RWPE1 (cell line): ENCODE measurements at regions not wholly inside any gene's neighbourhood (a gene's known extent, or its start where the extent isn't known, plus 50 kb on each side); places are given as distances from the start of the nearest gene placed in this dataset.

ENCODE experiments used
- CTCF ChIA-PET: fragments of 350-600 bp; sonication (Branson Sonifier 250); formaldehyde crosslinking; extraction: SDS; loops from one replicate; lab custom pipeline; 2021; lab: Yijun Ruan, JAX
- POLR2A ChIA-PET: fragments of 400-600 bp; formaldehyde crosslinking; extraction: SDS; loops from one replicate; lab custom pipeline; 2020; ENCODE audit warnings: antibody characterized with exemption; ENCODE audit not compliant: low non-redundant PET; lab: Yijun Ruan, JAX
- DNase-seq: peaks from one replicate; pipeline ENCODE4 v3.0.0; 2012; ENCODE audit warnings: low spot score
- H3K27ac ChIP-seq: fragments of 450-650 bp; 2 replicates; pipeline ENCODE4 v1.5.1; 2017
- TF ChIP-seq, protein P1 (sequence below): fragments of 450-650 bp; conservative IDR thresholded peaks from 2 replicates; pipeline ENCODE4 v1.5.1; 2017; ENCODE audit warnings: low read depth, mild to moderate bottlenecking

DNA sequence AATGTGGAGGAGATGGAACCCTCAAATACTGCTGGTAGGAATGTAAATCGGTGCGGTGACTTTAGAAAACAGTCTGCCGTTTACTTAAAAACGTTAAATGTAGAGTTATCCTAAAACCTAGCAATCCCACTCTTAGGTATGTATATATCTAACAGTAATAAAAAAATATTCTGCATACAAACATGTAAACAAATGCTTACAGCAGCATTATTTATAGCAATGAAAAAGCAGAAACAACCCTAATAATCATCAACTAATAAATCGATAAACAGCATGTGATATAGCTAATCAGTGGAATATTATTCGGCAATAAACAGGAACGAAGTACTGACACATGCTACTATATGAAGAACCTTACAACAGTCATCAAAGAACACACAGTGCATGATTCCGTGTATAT is 144.7 kb downstream of the CNTN3 start:
- ChIA-PET CTCF (no interaction called here), POLR2A (no interaction called here)
- no peak overlapping the region for H3K27ac ChIP-seq
- TF ChIP-seq, protein P1, sequence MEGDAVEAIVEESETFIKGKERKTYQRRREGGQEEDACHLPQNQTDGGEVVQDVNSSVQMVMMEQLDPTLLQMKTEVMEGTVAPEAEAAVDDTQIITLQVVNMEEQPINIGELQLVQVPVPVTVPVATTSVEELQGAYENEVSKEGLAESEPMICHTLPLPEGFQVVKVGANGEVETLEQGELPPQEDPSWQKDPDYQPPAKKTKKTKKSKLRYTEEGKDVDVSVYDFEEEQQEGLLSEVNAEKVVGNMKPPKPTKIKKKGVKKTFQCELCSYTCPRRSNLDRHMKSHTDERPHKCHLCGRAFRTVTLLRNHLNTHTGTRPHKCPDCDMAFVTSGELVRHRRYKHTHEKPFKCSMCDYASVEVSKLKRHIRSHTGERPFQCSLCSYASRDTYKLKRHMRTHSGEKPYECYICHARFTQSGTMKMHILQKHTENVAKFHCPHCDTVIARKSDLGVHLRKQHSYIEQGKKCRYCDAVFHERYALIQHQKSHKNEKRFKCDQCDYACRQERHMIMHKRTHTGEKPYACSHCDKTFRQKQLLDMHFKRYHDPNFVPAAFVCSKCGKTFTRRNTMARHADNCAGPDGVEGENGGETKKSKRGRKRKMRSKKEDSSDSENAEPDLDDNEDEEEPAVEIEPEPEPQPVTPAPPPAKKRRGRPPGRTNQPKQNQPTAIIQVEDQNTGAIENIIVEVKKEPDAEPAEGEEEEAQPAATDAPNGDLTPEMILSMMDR, result no peak
- DNase-seq, result no peak

- TF ChIP-seq, protein P1, result no peak
- CTCF ChIA-PET, result no interaction called here
- no peak overlapping the region for H3K27ac ChIP-seq
- POLR2A ChIA-PET, result no interaction called here
- no peak for DNase-seq
These were observed 145.3 kb downstream of the CNTN3 start for GRCh38 chr3:74469151-74469550.

DNA sequence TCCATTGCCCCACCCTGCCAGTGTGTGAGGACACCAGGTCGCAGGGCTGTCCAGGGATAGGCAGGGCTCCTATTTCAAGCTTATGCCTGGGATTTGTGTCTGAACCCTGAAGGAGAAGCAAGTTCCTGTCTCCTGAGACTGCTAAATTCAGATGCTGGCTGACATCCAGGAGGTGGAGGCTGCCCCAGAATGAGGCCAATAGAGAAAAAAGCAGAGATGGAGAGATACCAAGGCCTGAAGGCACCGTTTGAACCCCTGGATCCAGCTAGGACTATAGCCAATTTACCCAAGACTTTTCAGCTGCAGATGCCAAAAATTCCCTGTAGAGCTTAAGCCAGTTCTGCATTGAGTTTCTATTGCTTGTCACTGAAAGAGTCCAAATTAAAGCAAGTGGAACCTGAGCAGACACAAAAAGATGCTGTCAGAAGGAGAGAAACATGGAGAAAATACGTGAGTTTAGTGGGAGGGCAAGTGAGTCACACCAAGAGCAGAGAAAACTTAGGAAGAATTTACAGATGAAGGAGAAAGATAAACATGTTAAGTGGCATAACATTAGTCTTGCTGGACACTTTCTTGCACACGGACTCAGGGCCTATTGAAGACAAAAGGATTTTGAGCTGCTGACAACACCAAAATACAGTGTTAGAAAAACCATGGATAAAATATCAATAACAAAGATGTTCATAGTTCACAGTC is 148.6 kb downstream of the CNTN3 start:
- TF ChIP-seq, protein P1, result no peak
- no peak for DNase-seq
- ChIA-PET POLR2A (no interaction called here), CTCF (no interaction called here)
- no peak overlapping the region for H3K27ac ChIP-seq

DNA sequence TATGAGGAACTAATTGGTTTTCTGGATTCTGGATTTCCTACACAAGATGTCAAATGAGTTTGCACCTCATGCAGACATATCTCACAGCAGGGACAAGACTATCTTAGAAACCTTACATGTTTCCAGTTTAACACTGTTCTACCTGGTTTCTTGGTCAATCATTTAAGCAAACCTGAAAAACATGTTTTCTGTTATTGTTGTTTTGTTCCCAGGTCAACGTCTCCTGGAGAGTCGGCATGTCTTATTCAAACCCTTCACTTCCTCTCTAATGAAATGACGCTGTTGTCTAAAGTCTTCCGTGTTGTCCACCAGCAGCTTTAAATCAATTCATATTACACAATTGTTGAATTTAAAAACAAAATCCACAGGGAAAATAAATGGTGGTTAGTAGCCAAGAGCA is 150.9 kb downstream of the CNTN3 start:
- ChIA-PET POLR2A (no interaction called here), CTCF (no interaction called here)
- DNase-seq, result no peak
- TF ChIP-seq, protein P1, result no peak
- H3K27ac ChIP-seq, result no peak overlapping the region

DNA sequence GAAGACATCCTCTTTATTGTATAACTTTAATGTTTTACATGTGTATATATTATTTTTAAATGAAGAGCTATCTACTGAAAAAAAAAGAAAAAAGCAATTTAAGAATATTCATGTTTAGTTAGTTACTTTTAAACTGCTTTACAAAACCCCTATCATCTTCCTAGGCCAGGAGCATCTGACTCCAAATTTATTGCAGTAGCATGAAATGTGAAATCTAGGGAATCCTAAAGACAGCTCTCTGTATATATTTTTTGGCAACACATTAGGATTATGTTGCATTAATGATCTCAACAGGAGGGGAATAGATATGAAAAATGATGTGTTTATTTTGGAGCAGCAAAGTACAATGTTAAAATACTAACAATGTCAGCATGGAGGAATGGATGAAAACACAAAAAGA is 158.3 kb downstream of the CNTN3 start:
- DNase-seq, result no peak
- ChIA-PET CTCF (no interaction called here), POLR2A (no interaction called here)
- TF ChIP-seq, protein P1, result no peak
- no peak overlapping the region for H3K27ac ChIP-seq

- TF ChIP-seq, protein P1, result no peak
- ChIA-PET POLR2A (no interaction called here), CTCF (no interaction called here)
- no peak for DNase-seq
- no peak overlapping the region for H3K27ac ChIP-seq
These were observed 167.2 kb downstream of the CNTN3 start for GRCh38 chr3:74447221-74447620.
